GM19372 (cell line): ENCODE measurements at regions not wholly inside any gene's neighbourhood (a gene's known extent, or its start where the extent isn't known, plus 50 kb on each side); places are given as distances from the start of the nearest gene placed in this dataset.

Source experiments
- ATAC-seq: cut with Tn5 transposase; IDR thresholded peaks from one replicate; pipeline ENCODE4 v1.9.1; 2021; ENCODE audit warnings: mild to moderate bottlenecking, low read depth, moderate library complexity; ENCODE audit not compliant: unreplicated experiment

GRCh38 chr4:114280645-114281044 is 301.2 kb upstream of the ARSJ start:
- no peak for ATAC-seq

- no peak for ATAC-seq
Measured at GRCh38 chr4:114281164-114281960, 301.9 kb upstream of the ARSJ start.

DNA sequence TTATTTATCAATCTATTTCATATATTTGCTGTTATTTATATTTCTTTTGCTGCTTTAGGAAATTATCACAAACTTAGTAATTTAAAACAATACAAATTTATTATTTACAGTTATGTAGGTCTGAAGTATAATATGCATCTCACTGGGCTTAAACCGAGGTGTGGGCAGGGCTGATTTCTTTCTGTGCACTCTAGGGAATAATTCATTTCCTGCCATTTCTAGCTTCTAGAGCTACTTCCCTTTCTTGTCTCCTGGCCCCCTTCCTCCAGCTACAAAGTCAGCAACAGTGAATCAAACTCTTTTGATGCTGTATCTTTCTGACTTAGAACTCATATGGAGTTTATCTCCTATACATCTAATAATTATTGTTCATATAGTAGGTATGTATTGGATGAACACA is 303.5 kb upstream of the ARSJ start:
- ATAC-seq, result no peak

DNA sequence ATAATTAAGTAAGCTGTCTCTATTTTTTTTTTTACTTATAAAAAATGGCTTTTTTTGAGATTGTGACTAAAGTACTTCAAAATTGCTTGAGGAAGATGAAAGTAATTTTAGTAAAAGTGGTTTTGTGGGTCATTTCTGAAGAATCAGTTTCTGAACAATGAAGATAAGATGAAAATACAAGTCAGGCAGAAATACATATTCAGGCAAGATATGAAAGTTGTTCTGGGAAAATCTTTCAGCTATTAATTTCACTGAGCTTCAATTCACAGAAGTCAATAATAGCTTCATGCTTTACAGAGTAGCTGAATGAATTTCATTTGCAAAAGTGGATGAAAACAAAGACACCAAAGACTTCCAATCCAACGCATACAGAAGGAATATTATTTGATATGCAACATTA is 305.2 kb upstream of the ARSJ start:
- ATAC-seq, result no peak

GRCh38 chr4:114286262-114286810 is 306.9 kb upstream of the ARSJ start:
- no peak for ATAC-seq

- no peak for ATAC-seq
Measured at GRCh38 chr4:114287079-114287696, 307.7 kb upstream of the ARSJ start.

GRCh38 chr4:114296126-114296525 is 302.5 kb upstream of the UGT8 start:
- no peak for ATAC-seq

GRCh38 chr4:114302472-114302871 is 296.1 kb upstream of the UGT8 start:
- ATAC-seq, result no peak

GRCh38 chr4:114304046-114304445 is 294.6 kb upstream of the UGT8 start:
- no peak for ATAC-seq

DNA sequence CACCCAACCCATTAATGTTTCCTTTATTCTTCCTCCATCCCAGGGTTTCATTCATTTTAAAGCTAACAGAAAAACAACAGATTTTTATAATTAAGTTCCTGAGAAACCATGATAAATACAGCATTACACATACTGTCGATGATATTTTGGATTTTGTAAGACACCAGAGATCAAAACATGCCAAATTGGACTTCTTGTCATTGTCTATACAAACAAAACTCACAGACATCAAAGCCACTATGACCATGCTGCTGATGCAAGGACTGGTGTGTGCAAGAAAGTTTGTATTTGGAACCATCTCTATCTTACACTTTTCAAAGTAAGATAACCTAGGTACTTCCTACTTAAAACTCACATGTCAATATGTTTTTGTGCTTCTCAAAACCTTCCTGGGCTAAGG is 294.0 kb upstream of the UGT8 start:
- no peak for ATAC-seq

DNA sequence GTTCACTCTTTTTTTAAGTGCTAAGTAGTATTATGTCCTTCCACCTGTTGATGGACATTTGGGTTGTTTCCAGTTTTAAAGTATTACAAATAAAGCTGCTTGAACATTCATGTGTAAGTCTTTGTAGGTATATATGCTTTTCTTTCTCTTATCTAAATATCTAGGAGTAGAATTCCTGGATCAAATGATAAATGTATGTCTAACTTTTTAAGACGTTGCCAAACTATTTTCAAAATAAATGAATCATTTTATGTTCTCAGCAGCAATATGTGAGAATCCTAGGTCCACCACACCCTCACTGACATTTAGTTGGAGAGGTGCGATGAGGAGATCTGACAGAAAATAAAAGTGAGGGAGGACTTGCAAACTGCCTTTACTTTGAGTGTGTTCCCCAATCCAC is 291.7 kb upstream of the UGT8 start:
- ATAC-seq, result no peak

GRCh38 chr4:114310296-114310925 is 288.2 kb upstream of the UGT8 start:
- ATAC-seq, result no peak

- no peak for ATAC-seq
Measured at GRCh38 chr4:114311787-114312186, 286.8 kb upstream of the UGT8 start.

- no peak for ATAC-seq
Measured at GRCh38 chr4:114312338-114312737, 286.3 kb upstream of the UGT8 start.

- no peak for ATAC-seq
Measured at GRCh38 chr4:114316789-114317188, 281.8 kb upstream of the UGT8 start.

DNA sequence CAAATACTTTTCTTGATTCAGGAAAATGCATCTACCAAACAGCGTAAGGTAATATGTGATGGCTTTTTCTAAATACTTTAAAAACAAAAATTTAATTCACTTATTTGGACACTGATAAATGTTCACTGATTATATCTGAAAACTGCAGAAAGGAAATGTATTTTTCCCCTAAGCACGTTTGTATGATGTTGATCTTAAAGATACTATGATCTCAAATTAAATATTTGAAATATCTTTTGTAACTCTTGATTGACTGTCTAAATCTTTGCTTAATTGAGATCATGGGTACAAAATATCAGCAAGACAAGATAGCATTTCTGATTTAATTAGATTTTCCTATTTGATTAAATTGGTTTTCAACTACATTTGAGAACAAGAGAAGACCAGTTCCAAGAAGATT is 281.0 kb upstream of the UGT8 start:
- no peak for ATAC-seq

DNA sequence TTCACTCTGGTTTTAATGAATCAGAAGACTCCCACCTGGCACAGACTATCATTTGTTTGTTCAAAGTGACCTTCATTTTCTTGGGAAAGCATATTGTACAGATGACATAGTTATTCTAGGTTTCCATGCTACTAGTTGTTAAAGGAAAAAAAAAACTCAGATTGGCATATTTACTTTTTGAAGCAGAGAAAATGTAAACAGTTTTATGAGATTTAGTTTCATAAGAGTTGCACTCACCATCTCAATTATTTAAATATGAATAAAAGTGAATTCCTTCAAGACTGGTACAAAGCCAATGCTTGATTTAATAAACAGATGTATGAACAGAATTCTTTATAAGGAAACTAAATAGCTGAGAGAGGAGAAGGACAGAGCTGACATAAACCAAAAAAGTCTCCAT is 280.3 kb upstream of the UGT8 start:
- ATAC-seq, result no peak

- ATAC-seq, result no peak
Measured at GRCh38 chr4:114320126-114320525, 278.5 kb upstream of the UGT8 start.

- ATAC-seq, result no peak
Measured at GRCh38 chr4:114321366-114321765, 277.2 kb upstream of the UGT8 start.

- no peak for ATAC-seq
Measured at GRCh38 chr4:114323841-114324240, 274.8 kb upstream of the UGT8 start.

DNA sequence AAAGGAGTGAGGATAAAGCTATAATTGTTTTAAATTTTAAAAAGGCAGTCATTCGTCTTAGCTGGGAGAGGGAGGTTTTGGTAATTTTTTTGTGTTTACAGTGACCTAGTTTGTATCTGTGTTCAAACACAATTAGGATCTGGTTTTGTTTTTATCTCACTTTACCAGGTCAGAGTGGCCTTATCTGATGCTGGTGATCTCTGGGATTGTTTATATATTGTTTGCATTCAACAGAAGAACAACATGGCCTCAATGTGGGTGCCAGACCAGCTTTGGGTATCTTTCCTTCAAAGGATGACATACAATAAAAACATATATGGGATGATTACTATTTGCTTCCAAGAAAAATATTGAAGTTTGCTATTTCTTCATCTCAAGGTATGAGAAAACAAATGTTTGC is 272.2 kb upstream of the UGT8 start:
- ATAC-seq, result no peak

DNA sequence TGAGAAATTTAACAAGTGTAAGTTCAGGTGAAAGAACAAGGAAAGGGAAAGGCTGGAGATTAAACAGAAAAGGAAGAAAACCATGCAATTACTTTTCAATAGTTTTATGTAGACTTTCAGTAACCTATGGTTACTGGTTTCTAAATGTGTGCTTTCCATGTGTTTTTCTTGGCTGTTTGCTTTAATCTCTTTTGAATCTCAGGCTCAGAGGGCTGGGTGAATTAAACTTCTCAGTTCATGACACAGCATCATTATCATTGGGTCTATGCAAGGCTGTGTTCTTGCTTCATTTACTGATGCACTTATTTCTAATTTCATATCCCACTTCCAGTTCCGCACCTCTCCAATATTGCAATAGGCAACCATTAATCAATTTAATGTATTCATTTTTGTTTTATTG is 266.5 kb upstream of the UGT8 start:
- no peak for ATAC-seq
